ENCODE measurements at regions not wholly inside any gene's neighbourhood (a gene's known extent, or its start where the extent isn't known, plus 50 kb on each side); places are given as distances from the start of the nearest gene placed in this dataset.
A peak's percentile ranks its signal among the peaks of the same experiment; 100 is the strongest.

- FAIRE-seq (no peak), DNase-seq (ENCODE audit: low read depth, low spot score) (no peak)
- TF ChIP-seq CTCF (optimal IDR thresholded peaks at IDR 0.05 in 1 of 3, IDR thresholded peaks at IDR 0.05 in 1 of 3, conservative IDR thresholded peaks at IDR 0.05 in 1 of 3; ENCODE audit: extremely low read depth in 1 of 3, insufficient read depth in 2 of 3, low read length in 3 of 3) (no peak), EZH2 (IDR thresholded peaks at IDR 0.05; ENCODE audit: low read length) (no peak)
- H2AFZ ChIP-seq (ENCODE audit: control insufficient read depth, low read length), result no peak overlapping the region
- no peaks in the 10 kb centered on the region for H4K20me1 ChIP-seq (ENCODE audit: control insufficient read depth, extremely low read depth, insufficient read depth, low read length)
- dilution Hi-C loops (cut with MboI; ENCODE audit: extremely low pct_ligation_motif_present, low sequenced_read_pairs), result no loop called here
- H3K4me3 ChIP-seq (ENCODE audit: control insufficient read depth in 2 of 3, extremely low read depth in 1 of 3, insufficient read depth in 2 of 3, low read depth in 1 of 3, low read length in 3 of 3), result no peak overlapping the region
- no peaks in the 10 kb centered on the region for H3K79me2 ChIP-seq (ENCODE audit: control insufficient read depth, insufficient read depth, low read length)
- H3K9me1 ChIP-seq (ENCODE audit: control insufficient read depth, extremely low read depth, insufficient read depth, low read length), result no peaks in the 10 kb centered on the region
- no peaks in the 10 kb centered on the region for H3K27me3 ChIP-seq (ENCODE audit: control insufficient read depth, extremely low read depth, insufficient read depth, low read length)
- no peak overlapping the region for H3K4me2 ChIP-seq (ENCODE audit: control insufficient read depth, extremely low read depth, insufficient read depth, low read depth, low read length)
- no peaks in the 10 kb centered on the region for H3K36me3 ChIP-seq (ENCODE audit: control insufficient read depth in 2 of 2, extremely low read depth in 1 of 2, insufficient read depth in 2 of 2, low read length in 2 of 2)
- no peak overlapping the region for H3K27ac ChIP-seq (ENCODE audit: control insufficient read depth, insufficient read depth, low read length)
- no peak overlapping the region for H3K9ac ChIP-seq (ENCODE audit: control insufficient read depth, extremely low read depth, insufficient read depth, low read length)
- no peaks in the 10 kb centered on the region for H3K4me1 ChIP-seq (ENCODE audit: control insufficient read depth, extremely low read depth, insufficient read depth, low read length)
- no peaks in the 10 kb centered on the region for H3K9me3 ChIP-seq (ENCODE audit: control insufficient read depth, low read depth, low read length)
Measured at GRCh38 chrX:144790148-144790547, 457.2 kb upstream of the SPANXN1 start.

GRCh38 chrX:144791298-144791697 lies 456.0 kb upstream of the SPANXN1 start:
- Histone ChIP-seq H3K4me1 (ENCODE audit: control insufficient read depth, extremely low read depth, insufficient read depth, low read length) (no peaks in the 10 kb centered on the region), H4K20me1 (ENCODE audit: control insufficient read depth, extremely low read depth, insufficient read depth, low read length) (no peaks in the 10 kb centered on the region), H3K4me3 (ENCODE audit: control insufficient read depth in 2 of 3, extremely low read depth in 1 of 3, insufficient read depth in 2 of 3, low read depth in 1 of 3, low read length in 3 of 3) (no peak overlapping the region), H3K27ac (ENCODE audit: control insufficient read depth, insufficient read depth, low read length) (peak overlapping the region; percentile 62), H3K79me2 (ENCODE audit: control insufficient read depth, insufficient read depth, low read length) (no peaks in the 10 kb centered on the region), H3K9ac (ENCODE audit: control insufficient read depth, extremely low read depth, insufficient read depth, low read length) (no peak overlapping the region), H3K27me3 (ENCODE audit: control insufficient read depth, extremely low read depth, insufficient read depth, low read length) (no peaks in the 10 kb centered on the region), H2AFZ (ENCODE audit: control insufficient read depth, low read length) (peak overlapping the region; percentile 49), H3K9me1 (ENCODE audit: control insufficient read depth, extremely low read depth, insufficient read depth, low read length) (no peaks in the 10 kb centered on the region), H3K4me2 (ENCODE audit: control insufficient read depth, extremely low read depth, insufficient read depth, low read depth, low read length) (peak overlapping the region; percentile 30), H3K9me3 (ENCODE audit: control insufficient read depth, low read depth, low read length) (no peaks in the 10 kb centered on the region), H3K36me3 (ENCODE audit: control insufficient read depth in 2 of 2, extremely low read depth in 1 of 2, insufficient read depth in 2 of 2, low read length in 2 of 2) (no peaks in the 10 kb centered on the region)
- no peak for FAIRE-seq
- dilution Hi-C loops (cut with MboI; ENCODE audit: extremely low pct_ligation_motif_present, low sequenced_read_pairs), result no loop called here
- no peak for TF ChIP-seq CTCF (optimal IDR thresholded peaks at IDR 0.05 in 1 of 3, IDR thresholded peaks at IDR 0.05 in 1 of 3, conservative IDR thresholded peaks at IDR 0.05 in 1 of 3; ENCODE audit: extremely low read depth in 1 of 3, insufficient read depth in 2 of 3, low read length in 3 of 3)
- TF ChIP-seq EZH2 (IDR thresholded peaks at IDR 0.05; ENCODE audit: low read length), result no peak
- DNase-seq (ENCODE audit: low read depth, low spot score), result peak; percentile 28
